GM12891 (cell line): ENCODE measurements at regions not wholly inside any gene's neighbourhood (a gene's known extent, or its start where the extent isn't known, plus 50 kb on each side); places are given as distances from the start of the nearest gene placed in this dataset.

Source experiments
- POLR2A ChIP-seq: IDR thresholded peaks from 2 replicates; pipeline ENCODE4 v1.6.1; 2011; ENCODE audit warnings: low read depth, low read length, control low read depth
- POLR2AphosphoS5 ChIP-seq: IDR thresholded peaks from 2 replicates; pipeline ENCODE4 v1.6.1; 2011; ENCODE audit warnings: low read depth, low read length, control low read depth
- SPI1 ChIP-seq: IDR thresholded peaks from 2 replicates; pipeline ENCODE4 v1.6.1; 2011; ENCODE audit warnings: low read depth, low read length, control low read depth
- TAF1 ChIP-seq: IDR thresholded peaks from 2 replicates; pipeline ENCODE4 v1.6.1; 2011; ENCODE audit warnings: low read depth, low read length, control low read depth

DNA sequence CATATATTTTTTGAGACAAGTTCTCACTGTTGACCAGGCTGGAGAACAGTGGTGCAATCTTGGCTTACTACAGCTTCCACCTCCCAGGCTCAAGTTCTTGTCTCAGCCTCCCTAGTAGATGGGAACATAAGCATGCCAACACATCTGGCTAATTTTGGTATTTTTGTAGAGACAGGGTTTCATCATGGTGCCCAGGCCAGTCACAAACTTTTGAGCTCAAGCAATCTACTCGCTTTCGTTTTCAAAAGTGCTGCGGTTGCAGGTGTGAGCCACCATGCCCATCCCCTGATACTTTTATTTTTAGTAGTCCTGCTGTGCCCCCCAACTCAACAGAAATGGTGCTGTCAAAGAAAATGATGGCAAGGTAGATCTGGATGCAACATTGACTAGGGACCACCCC is 1127.3 kb downstream of the SUCLG1 start:
- TF ChIP-seq POLR2A (no peak), POLR2AphosphoS5 (no peak), TAF1 (no peak), SPI1 (no peak)
